ENCODE measurements at regions not wholly inside any gene's neighbourhood (a gene's known extent, or its start where the extent isn't known, plus 50 kb on each side); places are given as distances from the start of the nearest gene placed in this dataset.

- no peaks in the 10 kb centered on the region for H3K4me1 Mint-ChIP-seq
- no peaks in the 10 kb centered on the region for H3K9me3 Mint-ChIP-seq
- no peaks in the 10 kb centered on the region for H3K27me3 Mint-ChIP-seq (ENCODE audit: low read depth)
- H3K36me3 Mint-ChIP-seq (ENCODE audit: low read depth) = no peaks in the 10 kb centered on the region
- TF ChIP-seq CTCF (IDR thresholded peaks at IDR 0.05; ENCODE audit: unreplicated experiment in 3 of 3) = no peak
- H3K4me3 Mint-ChIP-seq = no peak overlapping the region
- no peak overlapping the region for H3K27ac Mint-ChIP-seq
These were observed 868.7 kb upstream of the CHORDC1 start for GRCh38 chr11:91091563-91091962.

- H3K4me3 Mint-ChIP-seq = no peak overlapping the region
- H3K9me3 Mint-ChIP-seq = peaks cover 7% of the 10 kb centered on the region
- H3K27ac Mint-ChIP-seq = no peak overlapping the region
- no peaks in the 10 kb centered on the region for H3K36me3 Mint-ChIP-seq (ENCODE audit: low read depth)
- no peak for TF ChIP-seq CTCF (IDR thresholded peaks at IDR 0.05; ENCODE audit: unreplicated experiment in 3 of 3)
- no peaks in the 10 kb centered on the region for H3K27me3 Mint-ChIP-seq (ENCODE audit: low read depth)
- H3K4me1 Mint-ChIP-seq = peaks cover 7% of the 10 kb centered on the region
These were observed 863.2 kb upstream of the CHORDC1 start for GRCh38 chr11:91086028-91086427.

- Mint-ChIP-seq H3K27ac (no peak overlapping the region), H3K9me3 (peaks cover 7% of the 10 kb centered on the region), H3K4me3 (no peak overlapping the region), H3K36me3 (ENCODE audit: low read depth) (no peaks in the 10 kb centered on the region), H3K4me1 (peaks cover 7% of the 10 kb centered on the region), H3K27me3 (ENCODE audit: low read depth) (no peaks in the 10 kb centered on the region)
- no peak for TF ChIP-seq CTCF (IDR thresholded peaks at IDR 0.05; ENCODE audit: unreplicated experiment in 3 of 3)
These were observed 859.4 kb upstream of the CHORDC1 start for GRCh38 chr11:91082255-91082654.

GRCh38 chr11:91081440-91082043 is 858.7 kb upstream of the CHORDC1 start:
- Mint-ChIP-seq H3K4me3 (no peak overlapping the region), H3K27ac (peak overlapping the region in 2 of 3 experiments; percentile 6), H3K4me1 (peaks cover 7% of the 10 kb centered on the region), H3K9me3 (peaks cover 7% of the 10 kb centered on the region), H3K27me3 (ENCODE audit: low read depth) (no peaks in the 10 kb centered on the region), H3K36me3 (ENCODE audit: low read depth) (no peaks in the 10 kb centered on the region)
- no peak for TF ChIP-seq CTCF (IDR thresholded peaks at IDR 0.05; ENCODE audit: unreplicated experiment in 3 of 3)

GRCh38 chr11:91078221-91078620 is 855.4 kb upstream of the CHORDC1 start:
- Mint-ChIP-seq H3K27ac (no peak overlapping the region), H3K4me3 (no peak overlapping the region), H3K27me3 (ENCODE audit: low read depth) (no peaks in the 10 kb centered on the region), H3K4me1 (peaks cover 7% of the 10 kb centered on the region), H3K9me3 (peaks cover 2% of the 10 kb centered on the region), H3K36me3 (ENCODE audit: low read depth) (no peaks in the 10 kb centered on the region)
- TF ChIP-seq CTCF (IDR thresholded peaks at IDR 0.05; ENCODE audit: unreplicated experiment in 3 of 3) = no peak

- no peak for TF ChIP-seq CTCF (IDR thresholded peaks at IDR 0.05; ENCODE audit: unreplicated experiment in 3 of 3)
- no peaks in the 10 kb centered on the region for H3K36me3 Mint-ChIP-seq (ENCODE audit: low read depth)
- H3K27me3 Mint-ChIP-seq (ENCODE audit: low read depth) = no peaks in the 10 kb centered on the region
- no peak overlapping the region for H3K27ac Mint-ChIP-seq
- no peak overlapping the region for H3K4me3 Mint-ChIP-seq
- H3K4me1 Mint-ChIP-seq = no peaks in the 10 kb centered on the region
- H3K9me3 Mint-ChIP-seq = peaks cover 7% of the 10 kb centered on the region
These were observed 852.3 kb upstream of the CHORDC1 start for GRCh38 chr11:91075032-91075695.

Data from nephron (organoid).